WTC11 (cell line): ENCODE measurements at regions not wholly inside any gene's neighbourhood (a gene's known extent, or its start where the extent isn't known, plus 50 kb on each side); places are given as distances from the start of the nearest gene placed in this dataset.

Source experiments
- ATAC-seq: fragments of 200-7000 bp; cut with Tn5 transposase; 2 replicates; pipeline ENCODE4 v1.10.0; 2021; ENCODE audit warnings: mild to moderate bottlenecking, moderate library complexity
- CTCF ChIA-PET: fragments of 300-600 bp; sonication (Branson Sonifier 250); formaldehyde crosslinking; loops from one replicate; lab custom pipeline; 2021; ENCODE audit warnings: antibody characterized with exemption; lab: Charles Lee
- POLR2A ChIA-PET: fragments of 350-600 bp; sonication (Branson Sonifier 250); formaldehyde crosslinking; loops from one replicate; lab custom pipeline; 2021; ENCODE audit warnings: antibody characterized with exemption; lab: Charles Lee
- DNase-seq: peaks from one replicate; pipeline ENCODE4 v3.0.0; 2021; ENCODE audit warnings: low spot score
- H3K27ac Mint-ChIP-seq: 2 replicates; pipeline ENCODE4 v1.8.0; 2021; ENCODE audit warnings: mixed read lengths
- H3K27me3 Mint-ChIP-seq: 2 replicates; pipeline ENCODE4 v1.8.0; 2021; ENCODE audit warnings: low read depth, mild to moderate bottlenecking, moderate library complexity, mixed read lengths
- H3K36me3 Mint-ChIP-seq: 2 replicates; pipeline ENCODE4 v1.8.0; 2021; ENCODE audit warnings: mixed read lengths
- H3K4me1 Mint-ChIP-seq: 2 replicates; pipeline ENCODE4 v1.8.0; 2022; ENCODE audit warnings: mixed read lengths
- H3K4me3 Mint-ChIP-seq: 2 replicates; pipeline ENCODE4 v1.8.0; 2021; ENCODE audit warnings: mild to moderate bottlenecking, moderate library complexity, mixed read lengths
- H3K9me3 Mint-ChIP-seq: 2 replicates; pipeline ENCODE4 v1.8.0; 2021; ENCODE audit warnings: mixed read lengths
- CREB1 ChIP-seq: sonication (generic); formaldehyde crosslinking; IDR thresholded peaks from 2 replicates; pipeline ENCODE4 v1.8.0; 2023; ENCODE audit warnings: mild to moderate bottlenecking, missing genetic modification reagents
- FOXK1 ChIP-seq: sonication (generic); formaldehyde crosslinking; IDR thresholded peaks from 2 replicates; pipeline ENCODE4 v1.8.0; 2022; ENCODE audit warnings: mild to moderate bottlenecking, moderate library complexity, missing genetic modification reagents
- FOXP1 ChIP-seq: sonication (generic); formaldehyde crosslinking; IDR thresholded peaks from 2 replicates; pipeline ENCODE4 v1.8.0; 2022; ENCODE audit warnings: missing genetic modification reagents, mild to moderate bottlenecking, moderate library complexity, borderline replicate concordance
- GABPB1 ChIP-seq: sonication (generic); formaldehyde crosslinking; IDR thresholded peaks from 2 replicates; pipeline ENCODE4 v1.8.1; 2023; ENCODE audit warnings: mild to moderate bottlenecking, missing genetic modification reagents
- HMGA2 ChIP-seq: fragments of 250-450 bp; sonication (Bioruptor Pico); IDR thresholded peaks from 2 replicates; pipeline ENCODE4 v1.4.0; 2021; ENCODE audit warnings: mild to moderate bottlenecking, moderate library complexity
- JAZF1 ChIP-seq: fragments of 250-450 bp; sonication (Bioruptor Pico); IDR thresholded peaks from 2 replicates; pipeline ENCODE4 v1.9.0; 2021; ENCODE audit warnings: moderate library complexity, mild to moderate bottlenecking, inconsistent platforms
- JUN ChIP-seq: sonication (generic); formaldehyde crosslinking; IDR thresholded peaks from 2 replicates; pipeline ENCODE4 v1.8.0; 2023; ENCODE audit warnings: mild to moderate bottlenecking, missing genetic modification reagents
- NFYB ChIP-seq: sonication (generic); formaldehyde crosslinking; conservative IDR thresholded peaks from 2 replicates; pipeline ENCODE4 v1.8.0; 2022; ENCODE audit warnings: low read depth, missing genetic modification reagents
- SMAD4 ChIP-seq: sonication (generic); formaldehyde crosslinking; IDR thresholded peaks from 2 replicates; pipeline ENCODE4 v1.8.0; 2022; ENCODE audit warnings: mild to moderate bottlenecking, missing genetic modification reagents
- SP1 ChIP-seq: sonication (generic); formaldehyde crosslinking; conservative IDR thresholded peaks from 2 replicates; pipeline ENCODE4 v1.8.1; 2022; ENCODE audit warnings: missing genetic modification reagents
- TP53 ChIP-seq: sonication (generic); formaldehyde crosslinking; IDR thresholded peaks from 2 replicates; pipeline ENCODE4 v1.8.1; 2023; ENCODE audit warnings: mild to moderate bottlenecking, missing genetic modification reagents
- ZNF121 ChIP-seq: sonication (generic); formaldehyde crosslinking; IDR thresholded peaks from 2 replicates; pipeline ENCODE4 v1.8.0; 2023; ENCODE audit warnings: missing genetic modification reagents
- ZNF423 ChIP-seq: fragments of 250-450 bp; sonication (Bioruptor Pico); IDR thresholded peaks from 2 replicates; pipeline ENCODE4 v2.1.2; 2022; ENCODE audit warnings: mild to moderate bottlenecking, moderate library complexity
- TF ChIP-seq, protein P1 (sequence below): sonication (generic); formaldehyde crosslinking; IDR thresholded peaks from 2 replicates; pipeline ENCODE4 v1.8.1; 2022; ENCODE audit warnings: low read depth, mild to moderate bottlenecking, moderate library complexity, missing genetic modification reagents, borderline replicate concordance
- TF ChIP-seq, protein P2 (sequence below): sonication (generic); formaldehyde crosslinking; IDR thresholded peaks from 2 replicates; pipeline ENCODE4 v1.8.1; 2023; ENCODE audit warnings: mild to moderate bottlenecking, missing genetic modification reagents, moderate library complexity
- TF ChIP-seq, protein P3 (sequence below): sonication (generic); formaldehyde crosslinking; IDR thresholded peaks from 2 replicates; pipeline ENCODE4 v1.8.1; 2023; ENCODE audit warnings: mild to moderate bottlenecking, moderate library complexity, missing genetic modification reagents
- TF ChIP-seq, protein P4 (sequence below): fragments of 200-600 bp; IDR thresholded peaks from 2 replicates; pipeline ENCODE4 v1.8.0; 2022; ENCODE audit warnings: antibody characterized with exemption
- TF ChIP-seq, protein P5 (sequence below): fragments of 250-450 bp; sonication (Bioruptor Pico); IDR thresholded peaks from 2 replicates; pipeline ENCODE4 v1.9.0; 2021; ENCODE audit warnings: moderate library complexity, mild to moderate bottlenecking, inconsistent platforms, borderline replicate concordance
- TF ChIP-seq, protein P6 (sequence below): sonication (generic); formaldehyde crosslinking; IDR thresholded peaks from 2 replicates; pipeline ENCODE4 v1.8.1; 2023; ENCODE audit warnings: mild to moderate bottlenecking, missing genetic modification reagents, borderline replicate concordance
- TF ChIP-seq, protein P7 (sequence below): sonication (generic); formaldehyde crosslinking; IDR thresholded peaks from 2 replicates; pipeline ENCODE4 v1.8.1; 2023; ENCODE audit warnings: mild to moderate bottlenecking, missing genetic modification reagents
- TF ChIP-seq, protein P8 (sequence below): fragments of 250-450 bp; sonication (Bioruptor Pico); IDR thresholded peaks from 2 replicates; pipeline ENCODE4 v2.1.2; 2022; ENCODE audit warnings: mild to moderate bottlenecking, moderate library complexity

DNA sequence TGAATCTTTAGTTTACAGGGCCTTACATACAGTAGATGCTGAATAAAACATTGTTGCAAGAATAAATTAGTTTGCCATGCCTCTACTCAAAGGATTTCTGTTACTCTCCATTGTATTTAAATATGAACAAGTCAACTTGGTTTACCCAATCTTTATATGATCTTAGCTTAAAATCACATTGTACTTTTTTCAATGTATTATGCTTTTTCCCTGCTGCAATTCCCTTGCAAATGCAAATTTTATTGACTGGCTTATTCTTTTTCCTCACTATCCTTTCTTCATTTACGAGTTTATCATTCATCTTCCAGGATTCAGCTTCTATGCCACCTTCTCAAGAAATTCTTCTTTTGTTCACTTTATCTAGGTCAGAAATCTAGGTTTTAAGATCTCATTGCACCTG lies 571.4 kb upstream of the ZNF804A start (continued):
- TF ChIP-seq, protein P1, sequence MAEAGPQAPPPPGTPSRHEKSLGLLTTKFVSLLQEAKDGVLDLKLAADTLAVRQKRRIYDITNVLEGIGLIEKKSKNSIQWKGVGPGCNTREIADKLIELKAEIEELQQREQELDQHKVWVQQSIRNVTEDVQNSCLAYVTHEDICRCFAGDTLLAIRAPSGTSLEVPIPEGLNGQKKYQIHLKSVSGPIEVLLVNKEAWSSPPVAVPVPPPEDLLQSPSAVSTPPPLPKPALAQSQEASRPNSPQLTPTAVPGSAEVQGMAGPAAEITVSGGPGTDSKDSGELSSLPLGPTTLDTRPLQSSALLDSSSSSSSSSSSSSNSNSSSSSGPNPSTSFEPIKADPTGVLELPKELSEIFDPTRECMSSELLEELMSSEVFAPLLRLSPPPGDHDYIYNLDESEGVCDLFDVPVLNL (CRISPR knock-in tag): no peak
- TF ChIP-seq, protein P2, sequence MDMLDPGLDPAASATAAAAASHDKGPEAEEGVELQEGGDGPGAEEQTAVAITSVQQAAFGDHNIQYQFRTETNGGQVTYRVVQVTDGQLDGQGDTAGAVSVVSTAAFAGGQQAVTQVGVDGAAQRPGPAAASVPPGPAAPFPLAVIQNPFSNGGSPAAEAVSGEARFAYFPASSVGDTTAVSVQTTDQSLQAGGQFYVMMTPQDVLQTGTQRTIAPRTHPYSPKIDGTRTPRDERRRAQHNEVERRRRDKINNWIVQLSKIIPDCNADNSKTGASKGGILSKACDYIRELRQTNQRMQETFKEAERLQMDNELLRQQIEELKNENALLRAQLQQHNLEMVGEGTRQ: no peak
- TF ChIP-seq ZNF121 (CRISPR knock-in tag) (no peak), HMGA2 (no peak), TP53 (CRISPR knock-in tag) (no peak), SP1 (CRISPR knock-in tag) (no peak), JAZF1 (CRISPR knock-in tag) (no peak), ZNF423 (no peak), SMAD4 (CRISPR knock-in tag) (no peak), CREB1 (CRISPR knock-in tag) (no peak), NFYB (no peak)
- TF ChIP-seq, protein P3, sequence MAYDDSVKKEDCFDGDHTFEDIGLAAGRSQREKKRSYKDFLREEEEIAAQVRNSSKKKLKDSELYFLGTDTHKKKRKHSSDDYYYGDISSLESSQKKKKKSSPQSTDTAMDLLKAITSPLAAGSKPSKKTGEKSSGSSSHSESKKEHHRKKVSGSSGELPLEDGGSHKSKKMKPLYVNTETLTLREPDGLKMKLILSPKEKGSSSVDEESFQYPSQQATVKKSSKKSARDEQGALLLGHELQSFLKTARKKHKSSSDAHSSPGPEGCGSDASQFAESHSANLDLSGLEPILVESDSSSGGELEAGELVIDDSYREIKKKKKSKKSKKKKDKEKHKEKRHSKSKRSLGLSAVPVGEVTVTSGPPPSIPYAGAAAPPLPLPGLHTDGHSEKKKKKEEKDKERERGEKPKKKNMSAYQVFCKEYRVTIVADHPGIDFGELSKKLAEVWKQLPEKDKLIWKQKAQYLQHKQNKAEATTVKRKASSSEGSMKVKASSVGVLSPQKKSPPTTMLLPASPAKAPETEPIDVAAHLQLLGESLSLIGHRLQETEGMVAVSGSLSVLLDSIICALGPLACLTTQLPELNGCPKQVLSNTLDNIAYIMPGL (CRISPR knock-in tag): no peak
- TF ChIP-seq, all 79 proteins: peak for 0

DNA sequence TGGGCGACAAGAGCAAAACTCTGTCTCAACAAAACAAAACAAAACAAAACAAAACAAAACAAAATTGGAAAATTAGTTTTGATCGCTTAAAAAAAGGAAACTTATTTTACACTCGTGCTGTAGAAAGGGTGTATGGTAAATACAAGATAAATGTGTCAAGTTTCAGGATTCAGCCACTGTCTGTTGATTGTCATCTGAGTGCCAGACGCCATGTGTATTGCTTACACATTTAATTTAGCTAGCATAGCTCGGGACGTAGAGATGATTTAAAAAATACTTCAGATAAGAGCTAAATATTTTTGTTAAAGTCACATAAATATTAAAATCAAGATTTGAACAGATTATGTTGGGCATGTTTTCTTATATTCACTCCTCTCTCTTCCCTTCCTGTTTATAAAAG lies 568.1 kb upstream of the ZNF804A start:
- DNase-seq (no peak), ATAC-seq (no peak)
- ChIA-PET CTCF (no interaction called here), POLR2A (no interaction called here)
- no peaks in the 10 kb centered on the region for H3K9me3 Mint-ChIP-seq
- H3K4me3 Mint-ChIP-seq: no peak overlapping the region
- H3K4me1 Mint-ChIP-seq: peaks cover 26% of the 10 kb centered on the region
- no peaks in the 10 kb centered on the region for H3K27me3 Mint-ChIP-seq
- no peaks in the 10 kb centered on the region for H3K36me3 Mint-ChIP-seq
- H3K27ac Mint-ChIP-seq: no peak overlapping the region; the same call in 1 of the 2 replicates
- no peak for TF ChIP-seq SMAD4 (CRISPR knock-in tag)
- TF ChIP-seq, protein P4, sequence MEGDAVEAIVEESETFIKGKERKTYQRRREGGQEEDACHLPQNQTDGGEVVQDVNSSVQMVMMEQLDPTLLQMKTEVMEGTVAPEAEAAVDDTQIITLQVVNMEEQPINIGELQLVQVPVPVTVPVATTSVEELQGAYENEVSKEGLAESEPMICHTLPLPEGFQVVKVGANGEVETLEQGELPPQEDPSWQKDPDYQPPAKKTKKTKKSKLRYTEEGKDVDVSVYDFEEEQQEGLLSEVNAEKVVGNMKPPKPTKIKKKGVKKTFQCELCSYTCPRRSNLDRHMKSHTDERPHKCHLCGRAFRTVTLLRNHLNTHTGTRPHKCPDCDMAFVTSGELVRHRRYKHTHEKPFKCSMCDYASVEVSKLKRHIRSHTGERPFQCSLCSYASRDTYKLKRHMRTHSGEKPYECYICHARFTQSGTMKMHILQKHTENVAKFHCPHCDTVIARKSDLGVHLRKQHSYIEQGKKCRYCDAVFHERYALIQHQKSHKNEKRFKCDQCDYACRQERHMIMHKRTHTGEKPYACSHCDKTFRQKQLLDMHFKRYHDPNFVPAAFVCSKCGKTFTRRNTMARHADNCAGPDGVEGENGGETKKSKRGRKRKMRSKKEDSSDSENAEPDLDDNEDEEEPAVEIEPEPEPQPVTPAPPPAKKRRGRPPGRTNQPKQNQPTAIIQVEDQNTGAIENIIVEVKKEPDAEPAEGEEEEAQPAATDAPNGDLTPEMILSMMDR: no peak
- TF ChIP-seq, protein P5, sequence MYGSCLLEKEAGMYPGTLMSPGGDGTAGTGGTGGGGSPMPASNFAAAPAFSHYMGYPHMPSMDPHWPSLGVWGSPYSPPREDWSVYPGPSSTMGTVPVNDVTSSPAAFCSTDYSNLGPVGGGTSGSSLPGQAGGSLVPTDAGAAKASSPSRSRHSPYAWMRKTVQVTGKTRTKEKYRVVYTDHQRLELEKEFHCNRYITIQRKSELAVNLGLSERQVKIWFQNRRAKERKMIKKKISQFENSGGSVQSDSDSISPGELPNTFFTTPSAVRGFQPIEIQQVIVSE: no peak
- TF ChIP-seq, protein P6, sequence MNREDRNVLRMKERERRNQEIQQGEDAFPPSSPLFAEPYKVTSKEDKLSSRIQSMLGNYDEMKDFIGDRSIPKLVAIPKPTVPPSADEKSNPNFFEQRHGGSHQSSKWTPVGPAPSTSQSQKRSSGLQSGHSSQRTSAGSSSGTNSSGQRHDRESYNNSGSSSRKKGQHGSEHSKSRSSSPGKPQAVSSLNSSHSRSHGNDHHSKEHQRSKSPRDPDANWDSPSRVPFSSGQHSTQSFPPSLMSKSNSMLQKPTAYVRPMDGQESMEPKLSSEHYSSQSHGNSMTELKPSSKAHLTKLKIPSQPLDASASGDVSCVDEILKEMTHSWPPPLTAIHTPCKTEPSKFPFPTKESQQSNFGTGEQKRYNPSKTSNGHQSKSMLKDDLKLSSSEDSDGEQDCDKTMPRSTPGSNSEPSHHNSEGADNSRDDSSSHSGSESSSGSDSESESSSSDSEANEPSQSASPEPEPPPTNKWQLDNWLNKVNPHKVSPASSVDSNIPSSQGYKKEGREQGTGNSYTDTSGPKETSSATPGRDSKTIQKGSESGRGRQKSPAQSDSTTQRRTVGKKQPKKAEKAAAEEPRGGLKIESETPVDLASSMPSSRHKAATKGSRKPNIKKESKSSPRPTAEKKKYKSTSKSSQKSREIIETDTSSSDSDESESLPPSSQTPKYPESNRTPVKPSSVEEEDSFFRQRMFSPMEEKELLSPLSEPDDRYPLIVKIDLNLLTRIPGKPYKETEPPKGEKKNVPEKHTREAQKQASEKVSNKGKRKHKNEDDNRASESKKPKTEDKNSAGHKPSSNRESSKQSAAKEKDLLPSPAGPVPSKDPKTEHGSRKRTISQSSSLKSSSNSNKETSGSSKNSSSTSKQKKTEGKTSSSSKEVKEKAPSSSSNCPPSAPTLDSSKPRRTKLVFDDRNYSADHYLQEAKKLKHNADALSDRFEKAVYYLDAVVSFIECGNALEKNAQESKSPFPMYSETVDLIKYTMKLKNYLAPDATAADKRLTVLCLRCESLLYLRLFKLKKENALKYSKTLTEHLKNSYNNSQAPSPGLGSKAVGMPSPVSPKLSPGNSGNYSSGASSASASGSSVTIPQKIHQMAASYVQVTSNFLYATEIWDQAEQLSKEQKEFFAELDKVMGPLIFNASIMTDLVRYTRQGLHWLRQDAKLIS (CRISPR knock-in tag): no peak
- no peak for TF ChIP-seq JUN (CRISPR knock-in tag)
- TF ChIP-seq ZNF423: no peak
- TF ChIP-seq GABPB1 (CRISPR knock-in tag): no peak
- TF ChIP-seq, protein P7, sequence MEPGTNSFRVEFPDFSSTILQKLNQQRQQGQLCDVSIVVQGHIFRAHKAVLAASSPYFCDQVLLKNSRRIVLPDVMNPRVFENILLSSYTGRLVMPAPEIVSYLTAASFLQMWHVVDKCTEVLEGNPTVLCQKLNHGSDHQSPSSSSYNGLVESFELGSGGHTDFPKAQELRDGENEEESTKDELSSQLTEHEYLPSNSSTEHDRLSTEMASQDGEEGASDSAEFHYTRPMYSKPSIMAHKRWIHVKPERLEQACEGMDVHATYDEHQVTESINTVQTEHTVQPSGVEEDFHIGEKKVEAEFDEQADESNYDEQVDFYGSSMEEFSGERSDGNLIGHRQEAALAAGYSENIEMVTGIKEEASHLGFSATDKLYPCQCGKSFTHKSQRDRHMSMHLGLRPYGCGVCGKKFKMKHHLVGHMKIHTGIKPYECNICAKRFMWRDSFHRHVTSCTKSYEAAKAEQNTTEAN: no peak
- TF ChIP-seq FOXP1 (CRISPR knock-in tag): no peak
- TF ChIP-seq, protein P8, sequence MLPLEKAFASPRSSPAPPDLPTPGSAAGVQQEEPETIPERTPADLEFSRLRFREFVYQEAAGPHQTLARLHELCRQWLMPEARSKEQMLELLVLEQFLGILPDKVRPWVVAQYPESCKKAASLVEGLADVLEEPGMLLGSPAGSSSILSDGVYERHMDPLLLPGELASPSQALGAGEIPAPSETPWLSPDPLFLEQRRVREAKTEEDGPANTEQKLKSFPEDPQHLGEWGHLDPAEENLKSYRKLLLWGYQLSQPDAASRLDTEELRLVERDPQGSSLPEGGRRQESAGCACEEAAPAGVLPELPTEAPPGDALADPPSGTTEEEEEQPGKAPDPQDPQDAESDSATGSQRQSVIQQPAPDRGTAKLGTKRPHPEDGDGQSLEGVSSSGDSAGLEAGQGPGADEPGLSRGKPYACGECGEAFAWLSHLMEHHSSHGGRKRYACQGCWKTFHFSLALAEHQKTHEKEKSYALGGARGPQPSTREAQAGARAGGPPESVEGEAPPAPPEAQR (CRISPR knock-in tag): no peak
- TF ChIP-seq, protein P2: no peak
- no peak for TF ChIP-seq FOXK1
